Caco-2 (cell line): ENCODE measurements at regions not wholly inside any gene's neighbourhood (a gene's known extent, or its start where the extent isn't known, plus 50 kb on each side); places are given as distances from the start of the nearest gene placed in this dataset.

ENCODE experiments used
- BruUV-seq: library from RNA; stranded (reverse); fragments of 400-500 nt; replicated peaks from 2 replicates; lab custom pipeline; 2021; lab: Mats Ljungman, UMichigan
- CTCF ChIA-PET: fragments of 300-600 bp; sonication (Branson Sonifier 250); formaldehyde crosslinking; loops from one replicate; lab custom pipeline; 2022; ENCODE audit warnings: antibody characterized with exemption; lab: Charles Lee
- POLR2A ChIA-PET: fragments of 300-600 bp; sonication (Branson Sonifier 250); formaldehyde crosslinking; loops from one replicate; lab custom pipeline; 2022; ENCODE audit warnings: antibody characterized with exemption; lab: Charles Lee
- DNase-seq, 2 experiments: peaks; one replicate each; pipeline versions ENCODE4 v3.0.0 to v3.0.0-alpha.2; 2020 to 2022
- H3K27me3 ChIP-seq: replicated peaks from 2 replicates; pipeline ENCODE4 v1.6.0; 2011; ENCODE audit warnings: low read length; ENCODE audit not compliant: control insufficient read depth, insufficient read depth
- H3K36me3 ChIP-seq: 2 replicates; pipeline ENCODE4 v1.5.1; 2011; ENCODE audit warnings: low read length; ENCODE audit not compliant: control insufficient read depth, insufficient read depth
- H3K4me1 ChIP-seq: fragments of 250-450 bp; sonication (Bioruptor Pico); 2 replicates; pipeline ENCODE4 v1.5.1; 2020; ENCODE audit warnings: mild to moderate bottlenecking
- H3K4me3 ChIP-seq: 2 replicates; pipeline ENCODE4 v1.5.1; 2011; ENCODE audit warnings: low read depth, mild to moderate bottlenecking, control low read depth, low read length
- H3K9me3 ChIP-seq: fragments of 250-450 bp; sonication (Bioruptor Pico); 2 replicates; pipeline ENCODE4 v1.5.1; 2020; ENCODE audit warnings: mild to moderate bottlenecking, moderate library complexity
- H3K27ac Mint-ChIP-seq: one replicate; pipeline ENCODE4 v1.8.0; 2022; ENCODE audit warnings: mixed read lengths; ENCODE audit not compliant: unreplicated experiment
- H3K27me3 Mint-ChIP-seq: one replicate; pipeline ENCODE4 v1.8.0; 2022; ENCODE audit warnings: mixed read lengths; ENCODE audit not compliant: insufficient read depth, unreplicated experiment
- H3K36me3 Mint-ChIP-seq: one replicate; pipeline ENCODE4 v1.8.0; 2022; ENCODE audit warnings: mild to moderate bottlenecking, mixed read lengths; ENCODE audit not compliant: insufficient read depth, unreplicated experiment
- H3K4me1 Mint-ChIP-seq: one replicate; pipeline ENCODE4 v1.8.0; 2022; ENCODE audit warnings: low read depth, mixed read lengths; ENCODE audit not compliant: unreplicated experiment
- H3K4me3 Mint-ChIP-seq: one replicate; pipeline ENCODE4 v1.8.0; 2022; ENCODE audit warnings: mild to moderate bottlenecking, moderate library complexity, mixed read lengths; ENCODE audit not compliant: unreplicated experiment
- H3K9me3 Mint-ChIP-seq: one replicate; pipeline ENCODE4 v1.8.0; 2022; ENCODE audit warnings: mixed read lengths; ENCODE audit not compliant: unreplicated experiment
- intact Hi-C: fragments of 100-400 bp; cut with micrococcal nuclease; formaldehyde crosslinking; loops from one replicate; pipeline ENCODE4 v1.10.0; 2022; ENCODE audit not compliant: unreplicated experiment
- TF ChIP-seq, protein P1 (sequence below), 2 experiments: fragments of 200-600 bp in 1 of 2; IDR thresholded peaks; 1 replicate in 1 of 2; 2 replicates in 1 of 2; pipeline versions ENCODE4 v1.5.1 to v1.8.0; 2011 to 2022; ENCODE audit warnings: antibody characterized with exemption in 1 of 2, control low read depth in 1 of 2, inconsistent platforms in 1 of 2, low read depth in 1 of 2, low read length in 1 of 2, mild to moderate bottlenecking in 1 of 2, moderate library complexity in 1 of 2; ENCODE audit not compliant: insufficient read depth in 1 of 2, severe bottlenecking in 1 of 2, unreplicated experiment in 1 of 2

DNA sequence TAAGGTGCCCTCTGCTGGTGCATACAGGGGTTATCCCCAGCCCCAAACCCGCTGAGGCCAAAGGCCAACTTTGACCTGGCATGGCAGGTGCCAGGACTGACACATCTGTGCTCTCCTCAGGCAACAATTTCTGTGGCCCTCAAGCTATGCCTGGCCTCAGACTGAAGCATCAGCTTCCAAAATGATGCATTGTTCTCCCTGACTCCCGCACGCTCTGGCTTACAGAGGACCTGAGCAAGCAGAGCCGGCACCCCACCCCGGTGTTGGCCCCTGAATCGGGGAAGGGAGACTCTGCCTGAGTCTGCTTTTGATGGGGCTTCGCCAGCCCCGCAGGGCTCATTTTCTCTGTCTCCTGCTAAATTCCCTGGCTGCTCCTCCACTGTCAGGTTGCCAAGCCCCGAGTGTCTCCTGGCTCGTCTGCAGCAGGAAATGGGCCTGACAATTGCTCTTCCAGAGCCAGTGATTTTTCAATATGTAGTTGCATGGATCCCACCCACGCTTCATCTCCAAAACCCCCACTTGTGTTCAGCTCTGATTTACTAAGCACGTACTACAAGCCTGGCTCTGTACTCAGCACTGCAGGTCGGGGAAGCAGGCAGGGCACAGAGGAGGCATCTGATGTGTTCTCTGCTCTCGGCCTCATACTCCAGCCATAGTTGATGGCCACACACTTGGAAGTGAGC lies 126.1 kb downstream of the SLC38A6 start:
- no peaks in the 10 kb centered on the region for H3K9me3 ChIP-seq
- TF ChIP-seq, protein P1, sequence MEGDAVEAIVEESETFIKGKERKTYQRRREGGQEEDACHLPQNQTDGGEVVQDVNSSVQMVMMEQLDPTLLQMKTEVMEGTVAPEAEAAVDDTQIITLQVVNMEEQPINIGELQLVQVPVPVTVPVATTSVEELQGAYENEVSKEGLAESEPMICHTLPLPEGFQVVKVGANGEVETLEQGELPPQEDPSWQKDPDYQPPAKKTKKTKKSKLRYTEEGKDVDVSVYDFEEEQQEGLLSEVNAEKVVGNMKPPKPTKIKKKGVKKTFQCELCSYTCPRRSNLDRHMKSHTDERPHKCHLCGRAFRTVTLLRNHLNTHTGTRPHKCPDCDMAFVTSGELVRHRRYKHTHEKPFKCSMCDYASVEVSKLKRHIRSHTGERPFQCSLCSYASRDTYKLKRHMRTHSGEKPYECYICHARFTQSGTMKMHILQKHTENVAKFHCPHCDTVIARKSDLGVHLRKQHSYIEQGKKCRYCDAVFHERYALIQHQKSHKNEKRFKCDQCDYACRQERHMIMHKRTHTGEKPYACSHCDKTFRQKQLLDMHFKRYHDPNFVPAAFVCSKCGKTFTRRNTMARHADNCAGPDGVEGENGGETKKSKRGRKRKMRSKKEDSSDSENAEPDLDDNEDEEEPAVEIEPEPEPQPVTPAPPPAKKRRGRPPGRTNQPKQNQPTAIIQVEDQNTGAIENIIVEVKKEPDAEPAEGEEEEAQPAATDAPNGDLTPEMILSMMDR (IDR thresholded peaks at IDR 0.05; ENCODE audit: insufficient read depth in 1 of 2, low read depth in 1 of 2, low read length in 1 of 2, severe bottlenecking in 1 of 2, unreplicated experiment in 1 of 2) = no peak
- intact Hi-C loops = no loop called here
- Mint-ChIP-seq H3K4me1 (no peaks in the 10 kb centered on the region), H3K27ac (no peak overlapping the region), H3K4me3 (no peak overlapping the region), H3K27me3 (no peaks in the 10 kb centered on the region), H3K36me3 (no peaks in the 10 kb centered on the region), H3K9me3 (no peaks in the 10 kb centered on the region)
- H3K4me1 ChIP-seq = peaks cover 17% of the 10 kb centered on the region
- ChIA-PET POLR2A (no interaction called here), CTCF (no interaction called here)
- no peaks in the 10 kb centered on the region for H3K27me3 ChIP-seq
- DNase-seq = no peak
- BruUV-seq = no TSS peak
- no peak overlapping the region for H3K4me3 ChIP-seq
- H3K36me3 ChIP-seq = no peaks in the 10 kb centered on the region

- ChIA-PET CTCF (no interaction called here), POLR2A (no interaction called here)
- H3K4me3 Mint-ChIP-seq = no peak overlapping the region
- Histone ChIP-seq H3K4me1 (peaks cover 17% of the 10 kb centered on the region), H3K27me3 (no peaks in the 10 kb centered on the region), H3K36me3 (no peaks in the 10 kb centered on the region), H3K9me3 (no peaks in the 10 kb centered on the region), H3K4me3 (no peak overlapping the region)
- TF ChIP-seq, protein P1 (IDR thresholded peaks at IDR 0.05; ENCODE audit: insufficient read depth in 1 of 2, low read depth in 1 of 2, low read length in 1 of 2, severe bottlenecking in 1 of 2, unreplicated experiment in 1 of 2) = no peak
- no peaks in the 10 kb centered on the region for H3K36me3 Mint-ChIP-seq
- no peaks in the 10 kb centered on the region for H3K9me3 Mint-ChIP-seq
- H3K4me1 Mint-ChIP-seq = no peaks in the 10 kb centered on the region
- H3K27me3 Mint-ChIP-seq = no peaks in the 10 kb centered on the region
- no TSS peak for BruUV-seq
- H3K27ac Mint-ChIP-seq = no peak overlapping the region
- intact Hi-C loops = no loop called here
- no peak for DNase-seq
Measured at GRCh38 chr14:61106271-61106958, 125.4 kb downstream of the SLC38A6 start.

- POLR2A ChIA-PET = interaction anchor here (0.6 kb wide), 1 partner anchor 511 kb away, joined by 3 read pairs; no protein-coding TSS in a partner anchor
- H3K9me3 Mint-ChIP-seq = no peaks in the 10 kb centered on the region
- no TSS peak for BruUV-seq
Measured at GRCh38 chr14:61104358-61104757, 123.3 kb downstream of the SLC38A6 start.

More at GRCh38 chr14:61104358-61104757, 123.3 kb downstream of the SLC38A6 start:
- no peaks in the 10 kb centered on the region for H3K36me3 Mint-ChIP-seq
- Histone ChIP-seq H3K27me3 (no peaks in the 10 kb centered on the region), H3K36me3 (no peaks in the 10 kb centered on the region), H3K4me3 (no peak overlapping the region), H3K4me1 (peaks cover 17% of the 10 kb centered on the region), H3K9me3 (no peaks in the 10 kb centered on the region)
- no peaks in the 10 kb centered on the region for H3K27me3 Mint-ChIP-seq
- intact Hi-C loops = no loop called here
- TF ChIP-seq, protein P1 (IDR thresholded peaks at IDR 0.05; ENCODE audit: insufficient read depth in 1 of 2, low read depth in 1 of 2, low read length in 1 of 2, severe bottlenecking in 1 of 2, unreplicated experiment in 1 of 2) = no peak
- no peaks in the 10 kb centered on the region for H3K4me1 Mint-ChIP-seq
- no peak for DNase-seq
- H3K27ac Mint-ChIP-seq = peak overlapping the region; percentile 53
- CTCF ChIA-PET = no interaction called here
- H3K4me3 Mint-ChIP-seq = no peak overlapping the region
